IPS-20b (cell line): ENCODE measurements at regions not wholly inside any gene's neighbourhood (a gene's known extent, or its start where the extent isn't known, plus 50 kb on each side); places are given as distances from the start of the nearest gene placed in this dataset.
"Not testable (repeated sequence)": the region's sequence is repeated elsewhere in the genome, so short reads cannot be mapped to it uniquely, and the experiment has no call there.

Experiments
- H3K27ac ChIP-seq: one replicate; pipeline ENCODE4 v1.5.1; 2013; ENCODE audit warnings: low read length
- H3K27me3 ChIP-seq: 2 replicates; pipeline ENCODE4 v1.6.1; 2013; ENCODE audit warnings: mild to moderate bottlenecking, low read length, inconsistent platforms; ENCODE audit not compliant: insufficient read depth
- H3K36me3 ChIP-seq: 2 replicates; pipeline ENCODE4 v1.6.1; 2013; ENCODE audit warnings: low read depth, mild to moderate bottlenecking, inconsistent platforms, low read length, moderate library complexity; ENCODE audit not compliant: insufficient read depth
- H3K4me1 ChIP-seq: 2 replicates; pipeline ENCODE4 v1.6.1; 2013; ENCODE audit warnings: mild to moderate bottlenecking, control low read depth, inconsistent platforms, low read length, moderate library complexity; ENCODE audit not compliant: insufficient read depth
- H3K4me3 ChIP-seq: 2 replicates; pipeline ENCODE4 v1.5.1; 2013; ENCODE audit warnings: mild to moderate bottlenecking, low read length, inconsistent platforms
- H3K9ac ChIP-seq: 2 replicates; pipeline ENCODE4 v1.6.1; 2013; ENCODE audit warnings: low read depth, mild to moderate bottlenecking, inconsistent platforms, low read length, moderate library complexity
- H3K9me3 ChIP-seq: 2 replicates; pipeline ENCODE4 v1.6.1; 2013; ENCODE audit warnings: mild to moderate bottlenecking, low read depth, low read length, inconsistent platforms; ENCODE audit not compliant: insufficient read depth

DNA sequence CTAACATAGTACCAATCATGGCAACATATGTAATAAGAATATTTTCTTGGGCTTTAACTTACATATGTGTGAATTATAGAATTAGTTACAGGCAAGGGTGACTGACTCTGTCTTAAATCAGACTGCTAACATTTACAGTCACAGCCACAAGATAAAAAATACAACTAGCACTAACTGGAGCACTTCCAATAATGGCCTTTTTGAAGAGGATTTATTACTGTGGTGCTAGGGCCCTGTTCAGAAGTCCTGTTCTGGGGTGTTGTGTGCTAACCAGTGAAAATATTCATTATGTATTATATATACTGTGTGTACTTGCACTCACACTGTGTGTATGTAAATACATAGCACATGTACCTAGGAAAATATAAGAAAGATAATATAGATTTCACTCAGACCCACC, 1611.2 kb downstream of the PCDH18 start:
- Histone ChIP-seq H3K27me3 (no peaks in the 10 kb centered on the region), H3K9me3 (no peaks in the 10 kb centered on the region), H3K36me3 (no peaks in the 10 kb centered on the region), H3K27ac (no peak overlapping the region), H3K4me1 (no peaks in the 10 kb centered on the region), H3K4me3 (no peak overlapping the region), H3K9ac (no peak overlapping the region)

DNA sequence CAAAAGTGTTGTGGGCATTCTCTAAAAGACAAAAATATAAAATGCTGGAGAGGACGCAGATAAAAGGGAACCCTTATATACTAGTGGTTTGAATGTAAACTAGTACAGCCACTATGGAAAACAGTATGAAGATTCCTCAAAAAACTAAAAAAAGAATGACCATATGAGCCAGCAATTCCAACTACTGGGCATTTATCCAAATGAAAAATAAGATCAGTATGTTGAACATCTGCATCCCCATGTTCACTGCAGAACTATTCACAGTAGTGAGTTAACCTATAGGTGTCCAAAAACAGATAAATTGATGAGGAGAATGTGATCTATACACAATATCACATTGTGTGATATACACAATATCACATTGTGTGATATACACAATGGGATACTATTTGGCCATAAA, 1615.3 kb downstream of the PCDH18 start:
- Histone ChIP-seq H3K9ac (no peak overlapping the region), H3K4me1 (no peaks in the 10 kb centered on the region), H3K4me3 (no peak overlapping the region), H3K36me3 (no peaks in the 10 kb centered on the region), H3K27me3 (no peaks in the 10 kb centered on the region), H3K27ac (no peak overlapping the region), H3K9me3 (no peaks in the 10 kb centered on the region)

DNA sequence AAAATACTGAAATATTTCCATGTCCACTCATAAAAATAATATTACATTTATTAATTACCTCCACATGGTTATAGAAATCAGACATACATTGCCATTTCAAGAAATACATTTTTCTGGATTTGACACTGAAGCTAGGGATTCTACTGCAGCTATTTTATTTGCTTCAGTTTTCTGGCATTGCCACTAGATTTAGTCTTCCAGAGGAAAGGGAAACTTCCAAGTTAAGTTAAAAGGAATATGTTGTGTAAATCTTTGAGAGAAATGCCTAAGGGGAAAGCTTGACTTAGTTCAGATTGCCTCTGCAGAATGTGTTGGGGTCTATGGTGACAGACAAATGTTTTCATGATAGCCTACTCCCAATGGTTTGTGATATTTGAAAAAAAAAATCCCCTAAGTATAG, 1631.3 kb downstream of the PCDH18 start:
- H3K27ac ChIP-seq = no peak overlapping the region
- no peaks in the 10 kb centered on the region for H3K27me3 ChIP-seq
- no peaks in the 10 kb centered on the region for H3K36me3 ChIP-seq
- no peaks in the 10 kb centered on the region for H3K4me1 ChIP-seq
- H3K9me3 ChIP-seq = no peaks in the 10 kb centered on the region
- no peak overlapping the region for H3K9ac ChIP-seq
- no peak overlapping the region for H3K4me3 ChIP-seq

DNA sequence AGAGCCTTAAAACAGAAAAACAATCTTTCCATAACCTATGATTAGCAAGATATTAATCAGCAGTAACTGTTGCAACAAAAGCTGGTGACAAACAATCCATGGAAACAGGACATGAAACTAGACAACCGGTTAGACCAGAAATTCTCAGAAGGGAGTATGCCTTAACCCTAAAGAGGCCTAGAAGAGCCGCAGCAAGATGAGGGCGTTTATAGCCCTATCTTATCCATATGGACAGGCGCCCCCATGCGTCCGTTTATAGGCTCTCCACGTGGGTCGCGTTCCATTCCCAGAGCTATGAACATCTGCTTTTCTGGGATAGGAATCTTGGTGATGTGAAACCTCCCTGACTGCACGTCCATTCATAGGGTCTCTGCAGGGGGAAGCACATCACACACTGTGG, 1662.7 kb upstream of the PABPC4L start:
- H3K4me1 ChIP-seq, H3K9me3 ChIP-seq, H3K4me3 ChIP-seq, H3K36me3 ChIP-seq, H3K27ac ChIP-seq, H3K9ac ChIP-seq, H3K27me3 ChIP-seq: not testable (repeated sequence)

DNA sequence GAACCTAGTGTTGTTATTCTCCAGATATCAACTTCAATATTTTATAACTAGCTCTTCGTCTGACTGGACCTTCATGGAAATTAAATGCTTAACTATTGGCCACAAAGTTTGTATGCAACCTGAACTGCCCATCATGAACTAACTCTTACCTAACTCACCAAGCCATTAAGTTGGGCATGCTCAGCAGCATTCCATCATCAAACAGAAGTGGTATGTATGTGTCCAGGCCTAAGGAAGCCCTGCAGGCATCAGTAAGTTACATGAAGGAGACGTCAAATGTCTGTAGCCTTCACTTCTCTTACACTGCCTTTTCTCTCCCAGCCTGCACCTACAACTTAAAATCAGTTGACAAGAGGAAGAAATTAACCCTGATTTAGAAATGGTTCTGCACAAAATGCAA, 1639.2 kb upstream of the PABPC4L start:
- no peaks in the 10 kb centered on the region for H3K27me3 ChIP-seq

DNA sequence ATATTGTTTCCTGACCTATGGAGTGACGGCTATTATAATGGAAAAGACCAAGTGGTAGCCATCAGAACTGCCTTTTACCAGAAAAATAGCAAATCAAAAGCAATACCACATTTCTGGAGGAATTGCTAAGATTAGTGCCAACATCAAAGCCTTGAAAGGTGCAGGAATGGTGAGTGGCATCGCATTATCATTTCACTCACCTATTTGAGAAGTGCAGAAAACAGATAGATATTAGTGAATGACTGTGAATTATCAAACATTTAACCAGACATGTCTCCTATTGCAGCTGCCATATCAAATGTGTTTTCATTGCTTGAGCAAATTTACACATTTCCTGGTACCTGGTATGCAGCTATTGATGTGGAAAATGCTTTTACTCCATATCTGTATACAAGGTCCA, 1638.1 kb upstream of the PABPC4L start:
- Histone ChIP-seq H3K27me3 (no peaks in the 10 kb centered on the region), H3K36me3 (no peaks in the 10 kb centered on the region), H3K4me3 (no peak overlapping the region), H3K9ac (no peak overlapping the region), H3K9me3 (no peaks in the 10 kb centered on the region), H3K4me1 (no peaks in the 10 kb centered on the region), H3K27ac (no peak overlapping the region)

More for the DNA sequence above, 1639.2 kb upstream of the PABPC4L start:
- no peaks in the 10 kb centered on the region for H3K4me1 ChIP-seq
- H3K9me3 ChIP-seq = no peaks in the 10 kb centered on the region
- H3K36me3 ChIP-seq = no peaks in the 10 kb centered on the region
- H3K27ac ChIP-seq = no peak overlapping the region
- no peak overlapping the region for H3K4me3 ChIP-seq
- H3K9ac ChIP-seq = no peak overlapping the region

DNA sequence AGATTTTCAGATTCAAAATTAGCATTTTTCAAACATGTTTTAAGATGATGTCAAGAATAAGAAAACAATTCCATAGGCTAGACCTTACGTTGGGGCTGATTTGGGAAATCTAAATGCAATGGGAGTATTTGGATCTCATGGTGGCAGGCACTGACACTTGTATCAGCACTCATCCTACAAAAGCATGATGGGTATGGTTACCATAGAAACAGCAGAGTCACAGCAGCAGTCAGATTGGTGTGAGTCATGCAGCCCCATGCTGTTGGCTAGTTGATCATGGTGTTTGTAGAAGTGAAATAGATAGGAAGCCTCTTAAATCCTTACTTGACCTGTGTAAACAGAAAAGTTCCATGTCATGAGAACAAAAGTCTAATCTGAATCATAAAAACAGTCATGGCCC, 1637.3 kb upstream of the PABPC4L start:
- Histone ChIP-seq H3K4me1 (no peaks in the 10 kb centered on the region), H3K4me3 (no peak overlapping the region), H3K27me3 (no peaks in the 10 kb centered on the region), H3K27ac (no peak overlapping the region), H3K9ac (no peak overlapping the region), H3K9me3 (no peaks in the 10 kb centered on the region), H3K36me3 (no peaks in the 10 kb centered on the region)

DNA sequence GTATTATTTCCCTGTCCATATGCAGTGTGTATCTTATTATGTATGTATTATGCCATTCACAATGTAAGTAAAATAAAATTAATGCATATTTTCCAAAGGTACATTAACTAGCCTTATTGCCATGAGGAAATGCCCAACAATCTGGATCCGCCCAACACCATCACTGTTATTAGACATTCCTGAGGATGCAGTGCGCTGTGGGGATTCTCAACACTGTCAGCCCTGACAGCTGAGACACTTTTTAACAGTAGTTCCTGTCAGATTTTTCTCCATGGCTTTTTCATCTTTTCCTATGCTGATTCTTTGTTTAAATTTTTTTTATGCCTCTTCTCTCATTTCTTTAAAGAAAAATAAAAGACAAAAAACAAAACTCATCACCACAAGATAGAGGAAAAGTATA, 1632.9 kb upstream of the PABPC4L start:
- Histone ChIP-seq H3K27ac (no peak overlapping the region), H3K36me3 (no peaks in the 10 kb centered on the region), H3K9ac (no peak overlapping the region), H3K4me1 (no peaks in the 10 kb centered on the region), H3K4me3 (no peak overlapping the region), H3K9me3 (no peaks in the 10 kb centered on the region), H3K27me3 (no peaks in the 10 kb centered on the region)

DNA sequence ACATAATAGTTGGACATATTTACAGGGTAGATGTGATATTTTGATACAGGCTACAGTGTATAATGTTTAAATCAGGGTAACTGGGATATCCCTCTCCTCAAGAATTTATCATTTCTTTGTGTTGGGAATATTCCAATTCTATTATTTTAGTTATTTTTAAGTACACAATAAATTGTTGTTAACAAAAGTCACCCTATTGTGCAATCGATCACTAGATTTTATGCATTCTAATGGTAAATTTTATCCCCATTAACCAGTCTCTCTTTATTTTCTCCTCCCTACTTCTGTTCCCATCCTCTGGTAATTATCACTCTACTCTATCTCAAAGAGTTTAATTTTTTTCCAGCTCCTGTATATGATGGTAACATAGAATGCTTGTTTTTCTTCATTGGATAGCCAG, 1631.9 kb upstream of the PABPC4L start:
- no peaks in the 10 kb centered on the region for H3K27me3 ChIP-seq
- no peaks in the 10 kb centered on the region for H3K9me3 ChIP-seq
- no peak overlapping the region for H3K9ac ChIP-seq
- H3K36me3 ChIP-seq = no peaks in the 10 kb centered on the region
- no peak overlapping the region for H3K4me3 ChIP-seq
- no peak overlapping the region for H3K27ac ChIP-seq
- no peaks in the 10 kb centered on the region for H3K4me1 ChIP-seq

DNA sequence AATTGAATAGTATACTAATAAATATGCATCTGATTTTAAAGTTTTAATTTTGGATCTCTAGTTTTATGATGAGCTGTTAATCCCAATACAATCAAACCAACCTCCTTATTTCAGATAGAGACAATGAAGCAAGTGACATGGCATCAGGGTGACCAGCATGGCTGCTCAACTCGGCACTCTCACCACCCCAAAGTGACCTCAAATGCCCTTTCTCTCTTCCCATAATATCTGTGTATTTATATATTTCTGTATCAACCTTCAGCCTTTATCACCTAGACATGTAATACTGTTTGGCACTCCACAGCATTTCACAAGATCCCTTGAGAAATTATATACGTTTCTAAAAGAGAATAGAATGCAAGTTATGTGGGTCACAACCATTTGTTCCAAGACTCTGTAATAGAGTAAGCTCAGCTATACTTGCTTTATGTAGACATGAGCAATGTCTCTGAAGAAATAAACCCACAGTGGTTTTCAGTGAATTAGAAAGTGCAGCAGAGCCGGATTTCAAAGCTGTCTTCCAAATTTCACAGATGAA, 1623.2 kb upstream of the PABPC4L start:
- H3K9me3 ChIP-seq = no peaks in the 10 kb centered on the region
- H3K27ac ChIP-seq = no peak overlapping the region
- no peaks in the 10 kb centered on the region for H3K36me3 ChIP-seq
- no peak overlapping the region for H3K4me3 ChIP-seq
- H3K27me3 ChIP-seq = no peaks in the 10 kb centered on the region
- H3K9ac ChIP-seq = no peak overlapping the region
- no peaks in the 10 kb centered on the region for H3K4me1 ChIP-seq

DNA sequence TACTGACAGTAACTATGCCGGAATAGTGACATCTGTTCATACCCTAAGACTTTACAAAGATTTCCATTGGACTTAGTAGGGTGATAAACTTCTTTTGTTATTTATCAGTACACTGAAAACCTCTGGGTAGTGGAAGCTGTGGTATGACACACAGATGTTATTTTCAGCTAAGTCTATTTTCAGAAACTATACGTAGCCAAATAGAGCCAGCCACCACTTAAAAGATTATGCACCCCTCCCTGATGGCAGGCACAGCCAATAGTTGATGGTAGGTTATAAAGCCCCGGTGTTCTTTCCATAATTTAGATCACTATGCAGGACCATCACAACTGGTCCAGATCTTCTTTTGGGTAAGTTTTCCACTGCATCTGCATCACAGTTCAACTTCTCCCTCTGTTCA, 1603.2 kb upstream of the PABPC4L start:
- H3K9me3 ChIP-seq = no peaks in the 10 kb centered on the region
- no peak overlapping the region for H3K27ac ChIP-seq
- no peaks in the 10 kb centered on the region for H3K36me3 ChIP-seq
- H3K27me3 ChIP-seq = no peaks in the 10 kb centered on the region
- H3K4me3 ChIP-seq = no peak overlapping the region
- H3K4me1 ChIP-seq = no peaks in the 10 kb centered on the region
- no peak overlapping the region for H3K9ac ChIP-seq

DNA sequence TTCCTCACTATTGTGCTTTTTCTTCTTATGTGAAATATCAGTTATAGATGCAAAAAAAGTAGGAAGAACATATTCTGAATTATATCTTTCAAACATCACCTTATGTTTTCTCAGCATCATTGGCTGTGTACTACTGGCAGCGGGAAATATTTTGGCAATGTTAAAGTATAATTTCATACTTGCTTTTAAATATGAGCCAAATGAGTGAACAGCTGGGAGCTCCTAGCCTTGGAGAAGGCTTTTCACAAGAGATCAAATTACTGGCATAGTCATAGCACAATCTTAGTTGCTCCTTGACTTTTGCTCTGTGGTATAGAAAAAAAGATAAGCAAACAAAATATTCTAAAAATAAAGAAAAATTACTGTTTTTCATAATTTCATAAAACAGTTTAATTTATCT, 1575.8 kb upstream of the PABPC4L start:
- H3K27me3 ChIP-seq = no peaks in the 10 kb centered on the region
- peaks cover 3% of the 10 kb centered on the region for H3K4me1 ChIP-seq
- H3K27ac ChIP-seq = no peak overlapping the region
- peaks cover 7% of the 10 kb centered on the region for H3K9me3 ChIP-seq
- H3K9ac ChIP-seq = no peak overlapping the region
- no peaks in the 10 kb centered on the region for H3K36me3 ChIP-seq
- H3K4me3 ChIP-seq = no peak overlapping the region

DNA sequence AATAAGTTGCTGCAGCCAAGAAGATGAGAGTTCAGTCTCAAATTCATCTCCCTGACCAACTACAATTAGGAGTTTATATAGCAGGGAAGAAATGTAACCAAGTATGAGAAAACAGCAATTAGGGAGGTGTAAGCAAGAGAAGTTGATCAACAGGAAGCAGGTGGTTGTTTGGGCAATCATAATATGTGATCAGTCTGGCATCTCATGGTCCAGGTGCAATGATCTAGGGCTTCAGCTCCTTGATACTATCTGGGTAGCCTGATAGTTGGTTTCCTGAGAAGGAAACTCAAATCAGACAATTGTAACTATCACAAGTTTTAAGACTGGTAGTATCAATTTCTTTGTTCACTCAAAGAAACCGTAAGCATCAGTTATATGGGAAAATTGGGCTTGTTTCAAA, 1574.3 kb upstream of the PABPC4L start:
- Histone ChIP-seq H3K27ac (no peak overlapping the region), H3K36me3 (no peaks in the 10 kb centered on the region), H3K4me3 (no peak overlapping the region), H3K27me3 (no peaks in the 10 kb centered on the region), H3K9me3 (peaks cover 7% of the 10 kb centered on the region), H3K9ac (no peak overlapping the region), H3K4me1 (peaks cover 3% of the 10 kb centered on the region)
